HepG2 (cell line): ENCODE measurements at regions not wholly inside any gene's neighbourhood (a gene's known extent, or its start where the extent isn't known, plus 50 kb on each side); places are given as distances from the start of the nearest gene placed in this dataset.

Source experiments
- CEBPB ChIP-seq: IDR thresholded peaks from 2 replicates; pipeline ENCODE4 v1.6.1; 2011; ENCODE audit warnings: low read depth, low read length, improper control_type of control experiment, borderline replicate concordance
- CHD4 ChIP-seq: fragments of 200-600 bp; sonication (generic); IDR thresholded peaks from 2 replicates; pipeline ENCODE4 v1.7.0; 2017; ENCODE audit warnings: mild to moderate bottlenecking, low read length, borderline replicate concordance
- EEA1 ChIP-seq: sonication (generic); formaldehyde crosslinking; IDR thresholded peaks from 2 replicates; pipeline ENCODE4 v1.5.1; 2020; ENCODE audit warnings: mild to moderate bottlenecking, missing genetic modification reagents, borderline replicate concordance
- FOXC1 ChIP-seq: sonication (generic); formaldehyde crosslinking; IDR thresholded peaks from 2 replicates; pipeline ENCODE4 v1.8.0; 2022; ENCODE audit warnings: mild to moderate bottlenecking, missing genetic modification reagents, borderline replicate concordance
- PRMT3 ChIP-seq: sonication (generic); formaldehyde crosslinking; IDR thresholded peaks from 2 replicates; pipeline ENCODE4 v1.8.1; 2022; ENCODE audit warnings: low read depth, mild to moderate bottlenecking, moderate library complexity, missing genetic modification reagents, borderline replicate concordance
- PTBP1 ChIP-seq: fragments of 200-400 bp; formaldehyde crosslinking; IDR thresholded peaks from 2 replicates; pipeline ENCODE4 v1.6.1; 2018; ENCODE audit warnings: low read length, low read depth; ENCODE audit not compliant: poor library complexity, severe bottlenecking
- SATB2 ChIP-seq: sonication (generic); formaldehyde crosslinking; IDR thresholded peaks from 2 replicates; pipeline ENCODE4 v1.5.0; 2020; ENCODE audit warnings: missing genetic modification reagents
- ZNF547 ChIP-seq: sonication (generic); formaldehyde crosslinking; IDR thresholded peaks from 2 replicates; pipeline ENCODE4 v1.5.1; 2020; ENCODE audit warnings: mild to moderate bottlenecking, missing genetic modification reagents
- ZSCAN20 ChIP-seq: sonication (generic); formaldehyde crosslinking; IDR thresholded peaks from 2 replicates; pipeline ENCODE4 v1.4.0; 2020; ENCODE audit warnings: missing genetic modification reagents, mild to moderate bottlenecking, borderline replicate concordance
- TF ChIP-seq, protein P1 (sequence below): sonication (generic); formaldehyde crosslinking; IDR thresholded peaks from 2 replicates; pipeline ENCODE4 v1.8.1; 2023; ENCODE audit warnings: mild to moderate bottlenecking, missing genetic modification reagents
- TF ChIP-seq, protein P2 (sequence below): sonication (generic); formaldehyde crosslinking; IDR thresholded peaks from 2 replicates; pipeline ENCODE4 v1.4.0; 2020; ENCODE audit warnings: missing genetic modification reagents, mild to moderate bottlenecking, borderline replicate concordance
- TF ChIP-seq, protein P3 (sequence below), 2 experiments: sonication (generic) in 1 of 2; formaldehyde crosslinking in 1 of 2; IDR thresholded peaks; 2 replicates each; pipeline versions ENCODE4 v1.6.1 to v1.9.0; 2014 to 2022; ENCODE audit warnings: antibody characterized with exemption in 1 of 2, borderline replicate concordance in 1 of 2, inconsistent platforms in 1 of 2, low read depth in 1 of 2, missing genetic modification reagents in 1 of 2
- TF ChIP-seq, protein P4 (sequence below): sonication (generic); formaldehyde crosslinking; IDR thresholded peaks from 2 replicates; pipeline ENCODE4 v1.4.0; 2020; ENCODE audit warnings: missing genetic modification reagents; ENCODE audit errors: not compliant biosample characterization
- TF ChIP-seq, protein P5 (sequence below): IDR thresholded peaks from 2 replicates; pipeline ENCODE4 v1.6.1; 2018; ENCODE audit warnings: missing genetic modification reagents
- TF ChIP-seq, protein P6 (sequence below): IDR thresholded peaks from 2 replicates; pipeline ENCODE4 v1.6.1; 2016; ENCODE audit warnings: low read depth, control low read depth

DNA sequence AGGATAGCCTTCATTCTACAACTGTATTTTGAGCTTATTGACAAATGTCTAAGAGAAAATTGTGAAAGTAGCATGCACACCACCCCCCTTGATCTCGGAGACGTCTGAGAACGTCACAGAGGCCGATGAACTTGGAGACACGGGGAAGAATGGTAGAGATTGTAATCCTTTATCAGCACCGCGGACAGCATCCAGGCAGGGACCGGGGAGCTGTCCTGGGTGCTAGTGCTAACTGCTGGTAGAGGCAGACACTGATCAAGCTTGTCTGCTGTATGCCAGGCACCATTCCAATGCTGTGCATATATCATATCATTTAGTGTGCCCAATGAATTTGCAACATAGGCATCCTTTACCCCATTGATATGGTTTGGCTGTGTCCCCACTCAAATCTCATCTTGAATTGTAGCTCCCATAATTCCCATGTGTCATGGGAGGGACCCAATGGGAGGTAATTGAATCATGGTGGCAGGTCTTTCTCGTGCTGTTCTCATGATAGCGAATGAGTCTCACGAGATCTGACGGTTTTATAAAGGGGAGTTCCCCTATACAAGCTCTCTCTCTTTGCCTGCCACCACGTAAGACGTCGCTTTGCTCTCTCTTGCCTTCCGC, 98.8 kb downstream of the LHX2 start (continued):
- TF ChIP-seq, protein P1, sequence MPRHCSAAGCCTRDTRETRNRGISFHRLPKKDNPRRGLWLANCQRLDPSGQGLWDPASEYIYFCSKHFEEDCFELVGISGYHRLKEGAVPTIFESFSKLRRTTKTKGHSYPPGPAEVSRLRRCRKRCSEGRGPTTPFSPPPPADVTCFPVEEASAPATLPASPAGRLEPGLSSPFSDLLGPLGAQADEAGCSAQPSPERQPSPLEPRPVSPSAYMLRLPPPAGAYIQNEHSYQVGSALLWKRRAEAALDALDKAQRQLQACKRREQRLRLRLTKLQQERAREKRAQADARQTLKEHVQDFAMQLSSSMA (CRISPR knock-in tag), result peak; percentile 98
- TF ChIP-seq, protein P2, sequence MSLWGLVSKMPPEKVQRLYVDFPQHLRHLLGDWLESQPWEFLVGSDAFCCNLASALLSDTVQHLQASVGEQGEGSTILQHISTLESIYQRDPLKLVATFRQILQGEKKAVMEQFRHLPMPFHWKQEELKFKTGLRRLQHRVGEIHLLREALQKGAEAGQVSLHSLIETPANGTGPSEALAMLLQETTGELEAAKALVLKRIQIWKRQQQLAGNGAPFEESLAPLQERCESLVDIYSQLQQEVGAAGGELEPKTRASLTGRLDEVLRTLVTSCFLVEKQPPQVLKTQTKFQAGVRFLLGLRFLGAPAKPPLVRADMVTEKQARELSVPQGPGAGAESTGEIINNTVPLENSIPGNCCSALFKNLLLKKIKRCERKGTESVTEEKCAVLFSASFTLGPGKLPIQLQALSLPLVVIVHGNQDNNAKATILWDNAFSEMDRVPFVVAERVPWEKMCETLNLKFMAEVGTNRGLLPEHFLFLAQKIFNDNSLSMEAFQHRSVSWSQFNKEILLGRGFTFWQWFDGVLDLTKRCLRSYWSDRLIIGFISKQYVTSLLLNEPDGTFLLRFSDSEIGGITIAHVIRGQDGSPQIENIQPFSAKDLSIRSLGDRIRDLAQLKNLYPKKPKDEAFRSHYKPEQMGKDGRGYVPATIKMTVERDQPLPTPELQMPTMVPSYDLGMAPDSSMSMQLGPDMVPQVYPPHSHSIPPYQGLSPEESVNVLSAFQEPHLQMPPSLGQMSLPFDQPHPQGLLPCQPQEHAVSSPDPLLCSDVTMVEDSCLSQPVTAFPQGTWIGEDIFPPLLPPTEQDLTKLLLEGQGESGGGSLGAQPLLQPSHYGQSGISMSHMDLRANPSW (CRISPR knock-in tag), result no peak
- TF ChIP-seq EEA1 (CRISPR knock-in tag) (peak; percentile 100), ZNF547 (CRISPR knock-in tag) (peak; percentile 99), CEBPB (peak; percentile 10; the same call in 1 of the 2 replicates), SATB2 (CRISPR knock-in tag) (peak; percentile 100), CHD4 (no peak), FOXC1 (peak; percentile 100), PRMT3 (CRISPR knock-in tag) (peak; percentile 99), PTBP1 (no peak), ZSCAN20 (CRISPR knock-in tag) (peak; percentile 100)
- TF ChIP-seq, protein P3, sequence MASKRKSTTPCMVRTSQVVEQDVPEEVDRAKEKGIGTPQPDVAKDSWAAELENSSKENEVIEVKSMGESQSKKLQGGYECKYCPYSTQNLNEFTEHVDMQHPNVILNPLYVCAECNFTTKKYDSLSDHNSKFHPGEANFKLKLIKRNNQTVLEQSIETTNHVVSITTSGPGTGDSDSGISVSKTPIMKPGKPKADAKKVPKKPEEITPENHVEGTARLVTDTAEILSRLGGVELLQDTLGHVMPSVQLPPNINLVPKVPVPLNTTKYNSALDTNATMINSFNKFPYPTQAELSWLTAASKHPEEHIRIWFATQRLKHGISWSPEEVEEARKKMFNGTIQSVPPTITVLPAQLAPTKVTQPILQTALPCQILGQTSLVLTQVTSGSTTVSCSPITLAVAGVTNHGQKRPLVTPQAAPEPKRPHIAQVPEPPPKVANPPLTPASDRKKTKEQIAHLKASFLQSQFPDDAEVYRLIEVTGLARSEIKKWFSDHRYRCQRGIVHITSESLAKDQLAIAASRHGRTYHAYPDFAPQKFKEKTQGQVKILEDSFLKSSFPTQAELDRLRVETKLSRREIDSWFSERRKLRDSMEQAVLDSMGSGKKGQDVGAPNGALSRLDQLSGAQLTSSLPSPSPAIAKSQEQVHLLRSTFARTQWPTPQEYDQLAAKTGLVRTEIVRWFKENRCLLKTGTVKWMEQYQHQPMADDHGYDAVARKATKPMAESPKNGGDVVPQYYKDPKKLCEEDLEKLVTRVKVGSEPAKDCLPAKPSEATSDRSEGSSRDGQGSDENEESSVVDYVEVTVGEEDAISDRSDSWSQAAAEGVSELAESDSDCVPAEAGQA (IDR thresholded peaks at IDR 0.05; ENCODE audit: low read depth), result no peak
- TF ChIP-seq, protein P3 (CRISPR knock-in tag; IDR thresholded peaks at IDR 0.05; ENCODE audit: borderline replicate concordance), result peak; percentile 100
- TF ChIP-seq, protein P4, sequence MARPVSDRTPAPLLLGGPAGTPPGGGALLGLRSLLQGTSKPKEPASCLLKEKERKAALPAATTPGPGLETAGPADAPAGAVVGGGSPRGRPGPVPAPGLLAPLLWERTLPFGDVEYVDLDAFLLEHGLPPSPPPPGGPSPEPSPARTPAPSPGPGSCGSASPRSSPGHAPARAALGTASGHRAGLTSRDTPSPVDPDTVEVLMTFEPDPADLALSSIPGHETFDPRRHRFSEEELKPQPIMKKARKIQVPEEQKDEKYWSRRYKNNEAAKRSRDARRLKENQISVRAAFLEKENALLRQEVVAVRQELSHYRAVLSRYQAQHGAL (CRISPR knock-in tag), result peak; percentile 100
- TF ChIP-seq, protein P5, sequence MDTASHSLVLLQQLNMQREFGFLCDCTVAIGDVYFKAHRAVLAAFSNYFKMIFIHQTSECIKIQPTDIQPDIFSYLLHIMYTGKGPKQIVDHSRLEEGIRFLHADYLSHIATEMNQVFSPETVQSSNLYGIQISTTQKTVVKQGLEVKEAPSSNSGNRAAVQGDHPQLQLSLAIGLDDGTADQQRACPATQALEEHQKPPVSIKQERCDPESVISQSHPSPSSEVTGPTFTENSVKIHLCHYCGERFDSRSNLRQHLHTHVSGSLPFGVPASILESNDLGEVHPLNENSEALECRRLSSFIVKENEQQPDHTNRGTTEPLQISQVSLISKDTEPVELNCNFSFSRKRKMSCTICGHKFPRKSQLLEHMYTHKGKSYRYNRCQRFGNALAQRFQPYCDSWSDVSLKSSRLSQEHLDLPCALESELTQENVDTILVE (CRISPR knock-in tag), result peak; percentile 100
- TF ChIP-seq, protein P6, sequence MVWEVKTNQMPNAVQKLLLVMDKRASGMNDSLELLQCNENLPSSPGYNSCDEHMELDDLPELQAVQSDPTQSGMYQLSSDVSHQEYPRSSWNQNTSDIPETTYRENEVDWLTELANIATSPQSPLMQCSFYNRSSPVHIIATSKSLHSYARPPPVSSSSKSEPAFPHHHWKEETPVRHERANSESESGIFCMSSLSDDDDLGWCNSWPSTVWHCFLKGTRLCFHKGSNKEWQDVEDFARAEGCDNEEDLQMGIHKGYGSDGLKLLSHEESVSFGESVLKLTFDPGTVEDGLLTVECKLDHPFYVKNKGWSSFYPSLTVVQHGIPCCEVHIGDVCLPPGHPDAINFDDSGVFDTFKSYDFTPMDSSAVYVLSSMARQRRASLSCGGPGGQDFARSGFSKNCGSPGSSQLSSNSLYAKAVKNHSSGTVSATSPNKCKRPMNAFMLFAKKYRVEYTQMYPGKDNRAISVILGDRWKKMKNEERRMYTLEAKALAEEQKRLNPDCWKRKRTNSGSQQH (CRISPR knock-in tag), result peak; percentile 100
